Astrocyte (in vitro differentiated cells and primary cell): ENCODE measurements at regions not wholly inside any gene's neighbourhood (a gene's known extent, or its start where the extent isn't known, plus 50 kb on each side); places are given as distances from the start of the nearest gene placed in this dataset.

Experiments
- DNase-seq: peaks from one replicate; pipeline ENCODE4 v3.0.0-alpha.2; 2010; ENCODE audit warnings: low read depth
- FAIRE-seq: peaks from 2 replicates; lab custom pipeline; 2011; peaks lifted over from hg19 to GRCh38; lab: Jason Lieb, UNC
- H2AFZ ChIP-seq: 2 replicates; pipeline ENCODE4 v1.6.0; 2012; ENCODE audit warnings: low read depth, low read length, inconsistent platforms
- H3K27ac ChIP-seq: 2 replicates; pipeline ENCODE4 v1.5.1; 2011; ENCODE audit warnings: low read depth, low read length, inconsistent platforms
- H3K27me3 ChIP-seq: 2 replicates; pipeline ENCODE4 v1.6.0; 2011; ENCODE audit warnings: low read length, inconsistent platforms; ENCODE audit not compliant: insufficient read depth
- H3K36me3 ChIP-seq: 2 replicates; pipeline ENCODE4 v1.5.1; 2011; ENCODE audit warnings: low read length, inconsistent platforms; ENCODE audit not compliant: insufficient read depth
- H3K4me1 ChIP-seq: 2 replicates; pipeline ENCODE4 v1.5.1; 2011; ENCODE audit warnings: low read length, inconsistent platforms; ENCODE audit not compliant: insufficient read depth
- H3K4me2 ChIP-seq: 2 replicates; pipeline ENCODE4 v1.6.0; 2012; ENCODE audit warnings: low read length, inconsistent platforms
- H3K4me3 ChIP-seq: 2 replicates; pipeline ENCODE4 v1.5.1; 2011; ENCODE audit warnings: low read depth, mild to moderate bottlenecking, low read length, inconsistent platforms; ENCODE audit not compliant: insufficient read depth
- H3K79me2 ChIP-seq: 2 replicates; pipeline ENCODE4 v1.6.0; 2012; ENCODE audit warnings: mild to moderate bottlenecking, low read length, inconsistent platforms; ENCODE audit not compliant: insufficient read depth
- H3K9ac ChIP-seq: 2 replicates; pipeline ENCODE4 v1.6.0; 2012; ENCODE audit warnings: mild to moderate bottlenecking, low read length, inconsistent platforms
- H3K9me3 ChIP-seq: 2 replicates; pipeline ENCODE4 v1.5.1; 2012; ENCODE audit warnings: low read depth, mild to moderate bottlenecking, low read length, inconsistent platforms; ENCODE audit not compliant: insufficient read depth
- H4K20me1 ChIP-seq: 2 replicates; pipeline ENCODE4 v1.6.0; 2012; ENCODE audit warnings: low read length, inconsistent platforms; ENCODE audit not compliant: insufficient read depth
- H3K27ac Mint-ChIP-seq: one replicate; pipeline ENCODE4 v1.8.0; 2021; ENCODE audit warnings: mild to moderate bottlenecking, mixed read lengths; ENCODE audit not compliant: unreplicated experiment
- H3K27me3 Mint-ChIP-seq: one replicate; pipeline ENCODE4 v1.8.0; 2021; ENCODE audit warnings: low read depth, mixed read lengths; ENCODE audit not compliant: unreplicated experiment
- H3K36me3 Mint-ChIP-seq: one replicate; pipeline ENCODE4 v1.8.0; 2021; ENCODE audit warnings: low read depth, mixed read lengths; ENCODE audit not compliant: unreplicated experiment
- H3K4me1 Mint-ChIP-seq: one replicate; pipeline ENCODE4 v1.8.0; 2021; ENCODE audit warnings: low read depth, mixed read lengths; ENCODE audit not compliant: unreplicated experiment
- H3K4me3 Mint-ChIP-seq: one replicate; pipeline ENCODE4 v1.8.0; 2021; ENCODE audit warnings: mild to moderate bottlenecking, moderate library complexity, mixed read lengths; ENCODE audit not compliant: unreplicated experiment
- H3K9me3 Mint-ChIP-seq: one replicate; pipeline ENCODE4 v1.8.0; 2021; ENCODE audit warnings: mild to moderate bottlenecking, mixed read lengths; ENCODE audit not compliant: unreplicated experiment
- EZH2 ChIP-seq: IDR thresholded peaks from 2 replicates; pipeline ENCODE4 v1.6.1; 2012; ENCODE audit warnings: mild to moderate bottlenecking, low read length, inconsistent platforms; ENCODE audit not compliant: insufficient read depth
- TF ChIP-seq, protein P1 (sequence below): IDR thresholded peaks from 2 replicates; pipeline ENCODE4 v1.5.1; 2011; ENCODE audit warnings: low read depth, mild to moderate bottlenecking, inconsistent platforms, low read length, moderate library complexity; ENCODE audit not compliant: insufficient read depth

DNA sequence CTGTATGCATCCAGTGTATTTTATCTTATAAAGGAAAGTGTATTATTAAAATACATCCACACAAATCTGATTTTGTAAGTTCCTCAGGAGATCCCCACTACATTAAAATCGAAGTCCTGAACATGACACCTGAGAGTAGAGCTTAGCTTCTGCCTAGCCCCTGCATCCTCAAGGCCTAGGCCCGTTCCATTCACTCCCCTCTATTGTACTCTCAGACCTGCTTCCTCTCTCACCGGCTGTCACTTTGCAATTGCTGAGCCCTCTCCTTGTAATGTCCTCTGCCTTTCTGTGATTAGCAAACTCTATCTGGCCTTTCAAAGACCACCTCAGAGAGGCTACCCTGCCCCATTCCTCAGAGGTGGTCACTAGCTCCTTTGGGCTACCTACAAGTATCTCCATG, 160.8 kb downstream of the FTCDNL1 start:
- Histone ChIP-seq H2AFZ (no peak overlapping the region), H3K27ac (no peak overlapping the region), H3K4me2 (no peak overlapping the region), H3K27me3 (no peaks in the 10 kb centered on the region), H3K4me1 (no peaks in the 10 kb centered on the region), H3K36me3 (no peaks in the 10 kb centered on the region), H3K9ac (no peak overlapping the region), H4K20me1 (no peaks in the 10 kb centered on the region), H3K4me3 (no peak overlapping the region), H3K79me2 (no peaks in the 10 kb centered on the region), H3K9me3 (no peaks in the 10 kb centered on the region)
- TF ChIP-seq EZH2: no peak
- TF ChIP-seq, protein P1, sequence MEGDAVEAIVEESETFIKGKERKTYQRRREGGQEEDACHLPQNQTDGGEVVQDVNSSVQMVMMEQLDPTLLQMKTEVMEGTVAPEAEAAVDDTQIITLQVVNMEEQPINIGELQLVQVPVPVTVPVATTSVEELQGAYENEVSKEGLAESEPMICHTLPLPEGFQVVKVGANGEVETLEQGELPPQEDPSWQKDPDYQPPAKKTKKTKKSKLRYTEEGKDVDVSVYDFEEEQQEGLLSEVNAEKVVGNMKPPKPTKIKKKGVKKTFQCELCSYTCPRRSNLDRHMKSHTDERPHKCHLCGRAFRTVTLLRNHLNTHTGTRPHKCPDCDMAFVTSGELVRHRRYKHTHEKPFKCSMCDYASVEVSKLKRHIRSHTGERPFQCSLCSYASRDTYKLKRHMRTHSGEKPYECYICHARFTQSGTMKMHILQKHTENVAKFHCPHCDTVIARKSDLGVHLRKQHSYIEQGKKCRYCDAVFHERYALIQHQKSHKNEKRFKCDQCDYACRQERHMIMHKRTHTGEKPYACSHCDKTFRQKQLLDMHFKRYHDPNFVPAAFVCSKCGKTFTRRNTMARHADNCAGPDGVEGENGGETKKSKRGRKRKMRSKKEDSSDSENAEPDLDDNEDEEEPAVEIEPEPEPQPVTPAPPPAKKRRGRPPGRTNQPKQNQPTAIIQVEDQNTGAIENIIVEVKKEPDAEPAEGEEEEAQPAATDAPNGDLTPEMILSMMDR: no peak
- no peak for FAIRE-seq
- Mint-ChIP-seq H3K4me3 (no peak overlapping the region), H3K9me3 (no peaks in the 10 kb centered on the region), H3K27ac (no peak overlapping the region), H3K4me1 (no peaks in the 10 kb centered on the region), H3K36me3 (no peaks in the 10 kb centered on the region), H3K27me3 (no peaks in the 10 kb centered on the region)
- DNase-seq: no peak

DNA sequence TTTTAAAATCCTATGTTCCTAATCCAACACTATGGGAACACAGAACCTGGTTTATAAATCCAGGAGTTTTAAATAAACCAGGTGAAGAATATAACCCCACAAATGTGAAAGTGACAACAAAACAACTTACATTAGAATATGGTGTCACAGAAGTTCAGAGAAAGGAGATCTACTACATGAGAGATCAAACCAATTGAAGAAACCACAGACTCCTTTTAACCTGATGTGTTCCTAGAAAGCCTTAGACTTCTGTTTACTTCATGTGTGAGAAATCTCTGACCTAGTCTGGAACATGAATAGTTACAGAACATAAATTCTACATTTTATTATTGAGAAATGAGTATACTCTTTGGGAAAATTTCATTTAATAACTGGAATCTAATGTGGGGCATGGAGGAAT, 165.3 kb downstream of the FTCDNL1 start:
- H3K4me1 Mint-ChIP-seq: no peaks in the 10 kb centered on the region
- no peaks in the 10 kb centered on the region for H3K27me3 Mint-ChIP-seq
- TF ChIP-seq, protein P1: no peak
- TF ChIP-seq EZH2: no peak
- Histone ChIP-seq H3K4me2 (no peak overlapping the region), H2AFZ (no peak overlapping the region), H3K4me3 (no peak overlapping the region), H3K9ac (no peak overlapping the region), H3K27ac (no peak overlapping the region), H3K4me1 (no peaks in the 10 kb centered on the region), H3K9me3 (no peaks in the 10 kb centered on the region), H3K79me2 (no peaks in the 10 kb centered on the region), H3K27me3 (no peaks in the 10 kb centered on the region), H4K20me1 (no peaks in the 10 kb centered on the region), H3K36me3 (no peaks in the 10 kb centered on the region)
- H3K27ac Mint-ChIP-seq: no peak overlapping the region
- no peak for FAIRE-seq
- no peak overlapping the region for H3K4me3 Mint-ChIP-seq
- no peak for DNase-seq
- H3K36me3 Mint-ChIP-seq: no peaks in the 10 kb centered on the region
- H3K9me3 Mint-ChIP-seq: no peaks in the 10 kb centered on the region

- Histone ChIP-seq H3K79me2 (no peaks in the 10 kb centered on the region), H3K9ac (no peak overlapping the region), H3K9me3 (no peaks in the 10 kb centered on the region), H3K27ac (no peak overlapping the region), H3K27me3 (no peaks in the 10 kb centered on the region), H3K4me3 (no peak overlapping the region), H4K20me1 (no peaks in the 10 kb centered on the region), H3K4me2 (no peak overlapping the region), H3K36me3 (no peaks in the 10 kb centered on the region), H3K4me1 (no peaks in the 10 kb centered on the region), H2AFZ (no peak overlapping the region)
- no peaks in the 10 kb centered on the region for H3K9me3 Mint-ChIP-seq
- no peak overlapping the region for H3K27ac Mint-ChIP-seq
- H3K36me3 Mint-ChIP-seq: no peaks in the 10 kb centered on the region
- H3K27me3 Mint-ChIP-seq: no peaks in the 10 kb centered on the region
- no peak for DNase-seq
- FAIRE-seq: no peak
- TF ChIP-seq, protein P1: no peak
- TF ChIP-seq EZH2: no peak
- H3K4me3 Mint-ChIP-seq: no peak overlapping the region
- H3K4me1 Mint-ChIP-seq: no peaks in the 10 kb centered on the region
Measured at GRCh38 chr2:199684832-199685231, 166.2 kb downstream of the FTCDNL1 start.
